Liver (tissue), 3 donors: ENCODE measurements at regions not wholly inside any gene's neighbourhood (a gene's known extent, or its start where the extent isn't known, plus 50 kb on each side); places are given as distances from the start of the nearest gene placed in this dataset.

ENCODE experiments used
- ATF3 ChIP-seq: IDR thresholded peaks from 2 replicates; pipeline ENCODE4 v1.6.1; 2016; ENCODE audit warnings: antibody characterized with exemption
- CTCF ChIP-seq: fragments of 150-350 bp; IDR thresholded peaks from 2 replicates; pipeline ENCODE4 v1.5.1; 2017; ENCODE audit warnings: improper control_type of control experiment, low read depth, low read length; ENCODE audit not compliant: missing input control
- EGR1 ChIP-seq, 2 donors: IDR thresholded peaks; 2 replicates each; pipeline ENCODE4 v1.6.1; 2016 to 2018; ENCODE audit warnings: antibody characterized with exemption in 2 of 2, low read depth in 2 of 2
- HNF4A ChIP-seq, 2 donors: conservative IDR thresholded peaks; 2 replicates each; pipeline ENCODE4 v1.6.1; 2016; ENCODE audit warnings: antibody characterized with exemption in 2 of 2, mild to moderate bottlenecking in 2 of 2
- JUND ChIP-seq, 2 donors: IDR thresholded peaks; 2 replicates each; pipeline ENCODE4 v1.6.1; 2016; ENCODE audit warnings: antibody characterized with exemption in 2 of 2
- MAX ChIP-seq: IDR thresholded peaks from 2 replicates; pipeline ENCODE4 v1.6.1; 2016; ENCODE audit warnings: antibody characterized with exemption
- NR2F2 ChIP-seq: IDR thresholded peaks from 2 replicates; pipeline ENCODE4 v1.6.1; 2016; ENCODE audit warnings: antibody characterized with exemption
- RAD21 ChIP-seq, 2 donors: IDR thresholded peaks; 2 replicates each; pipeline ENCODE4 v1.6.1; 2016; ENCODE audit warnings: antibody characterized with exemption in 2 of 2, mild to moderate bottlenecking in 2 of 2
- REST ChIP-seq: IDR thresholded peaks from 2 replicates; pipeline ENCODE4 v1.6.1; 2016; ENCODE audit warnings: antibody characterized with exemption, mild to moderate bottlenecking
- RXRA ChIP-seq, 2 donors: IDR thresholded peaks; 2 replicates each; pipeline ENCODE4 v1.6.1; 2017 to 2018; ENCODE audit warnings: antibody characterized with exemption in 2 of 2, mild to moderate bottlenecking in 1 of 2
- SP1 ChIP-seq: IDR thresholded peaks from 2 replicates; pipeline ENCODE4 v1.6.1; 2018; ENCODE audit warnings: antibody characterized with exemption, mild to moderate bottlenecking
- TAF1 ChIP-seq: conservative IDR thresholded peaks from 2 replicates; pipeline ENCODE4 v1.6.1; 2016; ENCODE audit warnings: antibody characterized with exemption, mild to moderate bottlenecking
- YY1 ChIP-seq: IDR thresholded peaks from 2 replicates; pipeline ENCODE4 v1.6.1; 2016; ENCODE audit warnings: antibody characterized with exemption, mild to moderate bottlenecking
- donor health status: healthy.
- donor health status: healthy.

- TF ChIP-seq HNF4A (conservative IDR thresholded peaks at IDR 0.05): no peak
- no peak for TF ChIP-seq CTCF
- no peak for TF ChIP-seq NR2F2
- no peak for TF ChIP-seq SP1
- TF ChIP-seq REST: no peak
- no peak for TF ChIP-seq MAX
- TF ChIP-seq RAD21 (IDR thresholded peaks at IDR 0.05): no peak
- TF ChIP-seq JUND (IDR thresholded peaks at IDR 0.05): no peak
- TF ChIP-seq ATF3: no peak
- TF ChIP-seq TAF1: no peak
- TF ChIP-seq YY1: no peak
- no peak for TF ChIP-seq EGR1 (IDR thresholded peaks at IDR 0.05; ENCODE audit: low read depth in 2 of 2)
- no peak for TF ChIP-seq RXRA (IDR thresholded peaks at IDR 0.05)
Observed at GRCh38 chr4:29549342-29549741, 1170.8 kb upstream of the PCDH7 start.
